PC-3 (cell line): ENCODE measurements at regions not wholly inside any gene's neighbourhood (a gene's known extent, or its start where the extent isn't known, plus 50 kb on each side); places are given as distances from the start of the nearest gene placed in this dataset.
A peak's percentile ranks its signal among the peaks of the same experiment; 100 is the strongest.

ENCODE experiments used
- ATAC-seq: fragments of 200-7000 bp; cut with Tn5 transposase; 2 replicates; pipeline ENCODE4 v1.9.1; 2020; ENCODE audit warnings: mild to moderate bottlenecking, moderate library complexity
- BruUV-seq: library from RNA; stranded (reverse); fragments of 400-500 nt; replicated peaks from 2 replicates; lab custom pipeline; 2021; lab: Mats Ljungman, UMichigan
- CTCF ChIA-PET: fragments of 300-600 bp; sonication (Branson Sonifier 250); formaldehyde crosslinking; loops from one replicate; lab custom pipeline; 2022; ENCODE audit warnings: antibody characterized with exemption; lab: Charles Lee
- POLR2A ChIA-PET: fragments of 300-600 bp; sonication (Branson Sonifier 250); formaldehyde crosslinking; loops from one replicate; lab custom pipeline; 2022; ENCODE audit warnings: antibody characterized with exemption; ENCODE audit not compliant: unreplicated experiment; lab: Charles Lee
- DNase-seq: peaks from one replicate; pipeline ENCODE4 v3.0.0-alpha.2; 2015
- H2AFZ ChIP-seq: fragments of 300-600 bp; sonication (generic); 2 replicates; pipeline ENCODE4 v1.6.0; 2016; ENCODE audit warnings: antibody characterized with exemption, low read length
- H3F3A ChIP-seq: fragments of 300-600 bp; sonication (generic); one replicate; pipeline ENCODE4 v1.6.0; 2017; ENCODE audit warnings: antibody characterized with exemption, low read length, control low read depth, mild to moderate bottlenecking; ENCODE audit not compliant: unreplicated experiment
- H3K27ac ChIP-seq: fragments of 300-600 bp; sonication (generic); 2 replicates; pipeline ENCODE4 v1.5.1; 2016; ENCODE audit warnings: mild to moderate bottlenecking, low read length
- H3K27me3 ChIP-seq: fragments of 300-600 bp; sonication (generic); 2 replicates; pipeline ENCODE4 v1.6.1; 2016; ENCODE audit warnings: low read length, mixed read lengths
- H3K36me3 ChIP-seq: fragments of 300-600 bp; sonication (generic); 2 replicates; pipeline ENCODE4 v1.6.1; 2016; ENCODE audit warnings: low read depth, mixed run types, low read length, mixed read lengths
- H3K4me1 ChIP-seq: fragments of 300-600 bp; sonication (generic); 2 replicates; pipeline ENCODE4 v1.5.1; 2016; ENCODE audit warnings: low read length; ENCODE audit not compliant: insufficient read depth
- H3K4me2 ChIP-seq: fragments of 300-600 bp; sonication (generic); 2 replicates; pipeline ENCODE4 v1.6.0; 2016; ENCODE audit warnings: low read length
- H3K4me3 ChIP-seq: fragments of 300-600 bp; sonication (generic); 2 replicates; pipeline ENCODE4 v1.5.1; 2016; ENCODE audit warnings: mild to moderate bottlenecking, low read length, mixed read lengths
- H3K79me2 ChIP-seq: fragments of 300-600 bp; sonication (generic); 2 replicates; pipeline ENCODE4 v1.6.1; 2017; ENCODE audit warnings: low read length, mixed read lengths
- H3K9ac ChIP-seq: fragments of 300-600 bp; sonication (generic); 2 replicates; pipeline ENCODE4 v1.6.0; 2016; ENCODE audit warnings: mild to moderate bottlenecking, low read length
- H3K9me2 ChIP-seq: fragments of 300-600 bp; sonication (generic); replicated peaks from 2 replicates; pipeline ENCODE4 v1.6.1; 2016; ENCODE audit warnings: mixed run types, low read length, mixed read lengths
- H3K9me3 ChIP-seq: fragments of 300-600 bp; sonication (generic); 2 replicates; pipeline ENCODE4 v1.6.1; 2016; ENCODE audit warnings: low read length, mixed read lengths
- H4K20me1 ChIP-seq: fragments of 300-600 bp; sonication (generic); 2 replicates; pipeline ENCODE4 v1.6.1; 2016; ENCODE audit warnings: low read length, mixed read lengths
- EZH2 ChIP-seq: fragments of 300-600 bp; sonication (generic); IDR thresholded peaks from one replicate; pipeline ENCODE4 v1.6.1; 2017; ENCODE audit warnings: antibody characterized with exemption, mild to moderate bottlenecking, low read length; ENCODE audit not compliant: unreplicated experiment
- EZH2phosphoT487 ChIP-seq: fragments of 300-600 bp; sonication (generic); IDR thresholded peaks from 2 replicates; pipeline ENCODE4 v1.6.1; 2018; ENCODE audit warnings: mild to moderate bottlenecking, antibody characterized with exemption, low read length, borderline replicate concordance
- intact Hi-C: fragments of 100-400 bp; cut with micrococcal nuclease; formaldehyde crosslinking; loops from 2 replicates; pipeline ENCODE4 v1.9.0; 2023
- TF ChIP-seq, protein P1 (sequence below): fragments of 300-600 bp; sonication (generic); conservative IDR thresholded peaks from 2 replicates; pipeline ENCODE4 v1.5.1; 2017; ENCODE audit warnings: antibody characterized with exemption, low read depth, mild to moderate bottlenecking, low read length

- POLR2A ChIA-PET = no interaction called here
- Histone ChIP-seq H2AFZ (no peak overlapping the region), H3K27ac (no peak overlapping the region), H3K9me2 (no peaks in the 10 kb centered on the region), H3K4me2 (no peak overlapping the region), H3K9me3 (peaks cover 6% of the 10 kb centered on the region; the same call in 1 of the 2 replicates), H3K27me3 (no peaks in the 10 kb centered on the region), H4K20me1 (no peaks in the 10 kb centered on the region), H3K4me3 (no peak overlapping the region), H3F3A (no peaks in the 10 kb centered on the region), H3K36me3 (no peaks in the 10 kb centered on the region), H3K79me2 (no peaks in the 10 kb centered on the region), H3K9ac (no peak overlapping the region), H3K4me1 (no peaks in the 10 kb centered on the region)
- DNase-seq (peak; percentile 13), ATAC-seq (peak; percentile 27; the same call in 1 of the 2 replicates)
- TF ChIP-seq, protein P1, sequence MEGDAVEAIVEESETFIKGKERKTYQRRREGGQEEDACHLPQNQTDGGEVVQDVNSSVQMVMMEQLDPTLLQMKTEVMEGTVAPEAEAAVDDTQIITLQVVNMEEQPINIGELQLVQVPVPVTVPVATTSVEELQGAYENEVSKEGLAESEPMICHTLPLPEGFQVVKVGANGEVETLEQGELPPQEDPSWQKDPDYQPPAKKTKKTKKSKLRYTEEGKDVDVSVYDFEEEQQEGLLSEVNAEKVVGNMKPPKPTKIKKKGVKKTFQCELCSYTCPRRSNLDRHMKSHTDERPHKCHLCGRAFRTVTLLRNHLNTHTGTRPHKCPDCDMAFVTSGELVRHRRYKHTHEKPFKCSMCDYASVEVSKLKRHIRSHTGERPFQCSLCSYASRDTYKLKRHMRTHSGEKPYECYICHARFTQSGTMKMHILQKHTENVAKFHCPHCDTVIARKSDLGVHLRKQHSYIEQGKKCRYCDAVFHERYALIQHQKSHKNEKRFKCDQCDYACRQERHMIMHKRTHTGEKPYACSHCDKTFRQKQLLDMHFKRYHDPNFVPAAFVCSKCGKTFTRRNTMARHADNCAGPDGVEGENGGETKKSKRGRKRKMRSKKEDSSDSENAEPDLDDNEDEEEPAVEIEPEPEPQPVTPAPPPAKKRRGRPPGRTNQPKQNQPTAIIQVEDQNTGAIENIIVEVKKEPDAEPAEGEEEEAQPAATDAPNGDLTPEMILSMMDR = no peak
- TF ChIP-seq EZH2phosphoT487 = no peak
- no peak for TF ChIP-seq EZH2
- CTCF ChIA-PET = no interaction called here
- intact Hi-C loops = no loop called here
- BruUV-seq = no TSS peak
These were observed 389.1 kb upstream of the SGO1 start for GRCh38 chr3:20575146-20575545.

DNA sequence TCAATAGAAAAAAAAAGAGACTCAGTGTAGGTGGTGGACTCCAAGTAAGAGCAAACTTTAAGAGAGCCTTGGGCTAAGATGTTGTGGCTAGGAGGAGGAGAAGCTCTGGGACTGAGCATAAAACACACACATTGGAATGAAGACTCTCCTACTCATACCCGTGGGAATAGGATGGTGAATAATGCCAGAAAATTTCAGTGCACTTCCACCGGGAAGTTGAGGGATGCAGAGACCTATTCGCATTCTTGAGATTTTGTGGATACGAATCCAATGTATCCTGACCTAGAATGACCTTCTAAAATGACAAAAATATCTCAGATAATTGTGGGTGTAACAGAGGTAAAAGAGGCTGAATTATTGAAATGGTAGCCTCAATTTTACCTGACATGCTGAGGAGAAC lies 388.7 kb upstream of the SGO1 start:
- Histone ChIP-seq H3F3A (no peaks in the 10 kb centered on the region), H3K27ac (no peak overlapping the region), H3K9ac (no peak overlapping the region), H3K9me3 (peaks cover 6% of the 10 kb centered on the region; the same call in 1 of the 2 replicates), H3K27me3 (no peaks in the 10 kb centered on the region), H3K4me2 (no peak overlapping the region), H2AFZ (no peak overlapping the region), H3K36me3 (no peaks in the 10 kb centered on the region), H4K20me1 (no peaks in the 10 kb centered on the region), H3K79me2 (no peaks in the 10 kb centered on the region), H3K4me3 (no peak overlapping the region), H3K4me1 (no peaks in the 10 kb centered on the region), H3K9me2 (no peaks in the 10 kb centered on the region)
- no TSS peak for BruUV-seq
- ChIA-PET POLR2A (no interaction called here), CTCF (no interaction called here)
- intact Hi-C loops = no loop called here
- DNase-seq = peak; percentile 21
- TF ChIP-seq EZH2phosphoT487 = no peak
- no peak for TF ChIP-seq EZH2
- TF ChIP-seq, protein P1 = no peak
- ATAC-seq = no peak

DNA sequence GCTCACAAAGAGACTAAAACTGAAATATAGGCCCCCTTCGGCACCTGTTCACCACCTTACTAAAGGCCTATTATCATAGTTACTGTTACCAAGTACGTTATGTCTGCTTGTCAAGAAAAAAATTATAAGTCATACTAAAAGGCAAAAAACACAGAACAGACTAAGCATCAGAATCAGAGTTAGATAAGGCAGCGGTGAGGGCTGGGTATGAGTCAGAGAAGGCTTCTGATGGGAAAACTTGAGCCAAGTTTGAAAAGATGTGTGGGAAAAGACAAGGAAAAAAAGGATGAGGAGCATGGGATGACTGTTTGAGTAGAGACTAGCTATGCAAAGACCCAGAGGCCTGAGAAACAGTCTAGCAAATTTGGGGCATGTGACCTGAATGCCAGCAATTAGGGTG lies 387.2 kb upstream of the SGO1 start:
- BruUV-seq = no TSS peak

More for the DNA sequence above, 387.2 kb upstream of the SGO1 start:
- H3K9ac ChIP-seq = no peak overlapping the region
- no peak overlapping the region for H3K4me2 ChIP-seq
- H3K9me3 ChIP-seq = peaks cover 6% of the 10 kb centered on the region; the same call in 1 of the 2 replicates
- no peaks in the 10 kb centered on the region for H3K36me3 ChIP-seq
- no peaks in the 10 kb centered on the region for H3K4me1 ChIP-seq
- H3K27ac ChIP-seq = no peak overlapping the region
- POLR2A ChIA-PET = no interaction called here
- intact Hi-C loops = no loop called here
- H3K4me3 ChIP-seq = no peak overlapping the region
- DNase-seq (no peak), ATAC-seq (no peak)
- H2AFZ ChIP-seq = no peak overlapping the region
- no peaks in the 10 kb centered on the region for H3K79me2 ChIP-seq
- no peaks in the 10 kb centered on the region for H3F3A ChIP-seq
- TF ChIP-seq EZH2phosphoT487 (no peak), EZH2 (no peak)
- TF ChIP-seq, protein P1 = no peak
- no peaks in the 10 kb centered on the region for H3K27me3 ChIP-seq
- H3K9me2 ChIP-seq = no peaks in the 10 kb centered on the region
- CTCF ChIA-PET = no interaction called here
- no peaks in the 10 kb centered on the region for H4K20me1 ChIP-seq
